22Rv1 (cell line): ENCODE measurements at regions not wholly inside any gene's neighbourhood (a gene's known extent, or its start where the extent isn't known, plus 50 kb on each side); places are given as distances from the start of the nearest gene placed in this dataset.

Experiments
- H3K27ac ChIP-seq: fragments of 450-650 bp; 2 replicates; pipeline ENCODE4 v1.5.1; 2017
- CTCF ChIP-seq: fragments of 450-650 bp; IDR thresholded peaks from 2 replicates; pipeline ENCODE4 v1.5.1; 2017; ENCODE audit warnings: mild to moderate bottlenecking
- ZFX ChIP-seq: fragments of 450-650 bp; IDR thresholded peaks from 2 replicates; pipeline ENCODE4 v1.6.1; 2017; ENCODE audit warnings: antibody characterized with exemption, borderline replicate concordance

GRCh38 chr2:120899771-120900170, 164.1 kb downstream of the GLI2 start:
- no peak for TF ChIP-seq ZFX
- TF ChIP-seq CTCF, result no peak
- H3K27ac ChIP-seq, result no peak overlapping the region

GRCh38 chr2:120901201-120901600, 165.5 kb downstream of the GLI2 start:
- no peak overlapping the region for H3K27ac ChIP-seq
- TF ChIP-seq CTCF, result no peak
- no peak for TF ChIP-seq ZFX

GRCh38 chr2:120902592-120902991, 166.9 kb downstream of the GLI2 start:
- no peak for TF ChIP-seq ZFX
- TF ChIP-seq CTCF, result no peak
- no peak overlapping the region for H3K27ac ChIP-seq

- TF ChIP-seq ZFX, result no peak
- no peak for TF ChIP-seq CTCF
- H3K27ac ChIP-seq, result no peak overlapping the region
These were observed 168.7 kb downstream of the GLI2 start for GRCh38 chr2:120904379-120904778.

GRCh38 chr2:120904830-120905234, 169.2 kb downstream of the GLI2 start:
- TF ChIP-seq ZFX, result no peak
- TF ChIP-seq CTCF, result no peak
- no peak overlapping the region for H3K27ac ChIP-seq

GRCh38 chr2:120905298-120905697, 169.6 kb downstream of the GLI2 start:
- no peak overlapping the region for H3K27ac ChIP-seq
- TF ChIP-seq CTCF, result no peak
- no peak for TF ChIP-seq ZFX

- no peak for TF ChIP-seq CTCF
- no peak for TF ChIP-seq ZFX
- H3K27ac ChIP-seq, result no peak overlapping the region
These were observed 170.3 kb downstream of the GLI2 start for GRCh38 chr2:120905824-120906571.
